Activated naive CD4-positive, alpha-beta T cell treated with anti-CD3 and anti-CD28 coated beads for 36 hours (primary cell): ENCODE measurements at regions not wholly inside any gene's neighbourhood (a gene's known extent, or its start where the extent isn't known, plus 50 kb on each side); places are given as distances from the start of the nearest gene placed in this dataset.
"Not testable (repeated sequence)": the region's sequence is repeated elsewhere in the genome, so short reads cannot be mapped to it uniquely, and the experiment has no call there.

Experiments used
- CTCF ChIA-PET: fragments of 350-600 bp; sonication (Branson Sonifier 250); formaldehyde crosslinking; loops from one replicate; lab custom pipeline; 2021; ENCODE audit warnings: antibody characterized with exemption; lab: Charles Lee
- DNase-seq: peaks from one replicate; pipeline ENCODE4 v3.0.0-alpha.2; 2020
- H3K27ac Mint-ChIP-seq: one replicate; pipeline ENCODE4 v1.8.0; 2021; ENCODE audit warnings: mild to moderate bottlenecking, mixed read lengths
- H3K27me3 Mint-ChIP-seq: one replicate; pipeline ENCODE4 v1.8.0; 2021; ENCODE audit warnings: low read depth, mixed read lengths
- H3K36me3 Mint-ChIP-seq: one replicate; pipeline ENCODE4 v1.8.0; 2021; ENCODE audit warnings: low read depth, mixed read lengths
- H3K4me1 Mint-ChIP-seq: one replicate; pipeline ENCODE4 v1.8.0; 2021; ENCODE audit warnings: low read depth, mixed read lengths
- H3K4me3 Mint-ChIP-seq: one replicate; pipeline ENCODE4 v1.8.0; 2021; ENCODE audit warnings: mild to moderate bottlenecking, moderate library complexity, mixed read lengths
- H3K9me3 Mint-ChIP-seq: one replicate; pipeline ENCODE4 v1.8.0; 2021; ENCODE audit warnings: mixed read lengths
- intact Hi-C: fragments of 100-400 bp; cut with micrococcal nuclease; formaldehyde crosslinking; loops from one replicate; pipeline ENCODE4 v1.15.1; 2023

DNA sequence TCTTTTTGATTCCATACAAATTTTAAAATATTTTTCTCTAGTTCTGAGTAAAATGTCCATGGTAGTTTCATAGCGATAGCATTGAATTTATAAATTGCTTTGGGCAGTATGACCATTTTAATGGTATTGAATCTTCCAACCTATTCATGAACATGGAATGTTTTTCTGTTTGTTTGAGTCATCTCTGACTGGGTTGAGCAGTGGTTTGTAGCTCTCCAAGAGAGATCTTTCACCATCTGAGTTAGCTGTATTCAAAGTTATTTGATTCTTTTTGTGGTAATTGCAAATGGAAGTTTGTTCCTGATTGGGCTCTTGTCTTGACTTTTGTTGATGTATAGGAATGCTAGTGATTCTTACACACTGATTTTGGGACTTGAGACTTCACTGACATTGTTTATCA is 136.3 kb upstream of the HSFY2 start:
- no peaks in the 10 kb centered on the region for H3K9me3 Mint-ChIP-seq
- CTCF ChIA-PET, result no interaction called here

DNA sequence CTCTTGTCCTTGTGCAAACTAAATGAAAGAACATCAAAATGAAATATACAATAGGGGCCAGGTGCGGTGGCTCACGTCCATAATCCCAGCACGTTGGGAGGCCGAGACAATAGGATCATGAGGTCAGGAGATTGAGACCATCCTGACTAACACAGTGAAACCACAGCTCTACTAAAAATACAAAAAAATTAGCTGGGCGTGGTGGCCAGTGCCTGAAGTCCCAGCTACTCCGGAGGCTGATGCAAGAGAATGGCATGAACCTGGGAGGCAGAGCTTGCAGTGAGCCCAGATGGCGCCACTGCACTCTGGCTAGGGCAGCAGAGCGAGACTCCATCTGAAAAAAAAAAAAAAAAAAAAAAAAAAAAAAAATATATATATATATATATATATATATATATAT is 132.7 kb upstream of the HSFY2 start:
- CTCF ChIA-PET, result interaction anchor here (0.6 kb wide), 1 partner anchor 401 kb away, joined by 5 read pairs; no protein-coding TSS in a partner anchor
- H3K9me3 Mint-ChIP-seq, H3K36me3 Mint-ChIP-seq, H3K27me3 Mint-ChIP-seq, intact Hi-C loops, H3K4me3 Mint-ChIP-seq, DNase-seq, H3K27ac Mint-ChIP-seq, H3K4me1 Mint-ChIP-seq: not testable (repeated sequence)

More for the DNA sequence above, 136.3 kb upstream of the HSFY2 start:
- DNase-seq, result no peak
- Mint-ChIP-seq H3K4me3 (no peak overlapping the region), H3K27ac (no peak overlapping the region), H3K36me3 (peaks cover 6% of the 10 kb centered on the region), H3K4me1 (no peaks in the 10 kb centered on the region), H3K27me3 (no peaks in the 10 kb centered on the region)
- intact Hi-C loops, result no loop called here

DNA sequence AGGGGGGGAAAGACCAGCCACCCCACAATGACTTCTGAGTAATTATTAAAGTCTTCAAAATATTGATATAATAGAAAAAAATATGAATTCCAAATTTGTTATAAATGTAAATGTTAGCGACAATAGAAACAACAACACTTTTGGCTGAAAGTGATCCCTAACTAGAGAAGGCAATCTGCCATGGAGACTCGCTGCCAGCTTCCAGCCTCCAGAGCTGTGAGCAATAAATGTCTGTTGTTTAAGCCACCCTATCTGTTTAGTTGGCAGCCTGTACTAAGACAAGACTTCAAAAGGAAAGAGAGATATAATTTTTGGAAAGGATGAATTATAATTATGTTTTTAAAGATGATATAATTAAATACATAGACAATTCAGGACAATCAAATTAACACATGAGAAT is 130.8 kb upstream of the HSFY2 start:
- intact Hi-C loops, result no loop called here
- Mint-ChIP-seq H3K4me1 (no peaks in the 10 kb centered on the region), H3K27me3 (no peaks in the 10 kb centered on the region), H3K36me3 (peaks cover 7% of the 10 kb centered on the region), H3K27ac (no peak overlapping the region), H3K9me3 (no peaks in the 10 kb centered on the region), H3K4me3 (no peak overlapping the region)
- CTCF ChIA-PET, result no interaction called here
- no peak for DNase-seq

DNA sequence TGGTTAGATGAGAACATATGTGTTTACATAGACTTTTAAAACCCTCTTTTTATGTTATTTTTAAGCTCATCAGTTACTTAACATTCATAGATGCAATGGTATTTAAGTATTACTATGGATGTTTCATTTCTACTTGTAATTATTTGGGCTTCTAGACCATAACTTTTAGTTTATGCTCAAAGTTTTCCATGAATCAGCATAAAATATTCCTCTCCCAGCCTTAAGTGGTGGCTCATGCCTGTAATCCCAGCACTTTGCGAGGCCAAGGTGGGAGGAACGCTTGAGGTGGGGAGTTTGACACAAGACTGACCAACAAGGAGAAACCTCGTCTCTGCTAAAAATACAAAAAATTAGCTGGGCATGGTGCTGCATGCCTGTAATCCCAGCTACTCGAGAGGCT is 118.5 kb upstream of the HSFY2 start:
- DNase-seq, result no peak
- H3K9me3 Mint-ChIP-seq, result peaks cover 3% of the 10 kb centered on the region
- H3K27ac Mint-ChIP-seq, result no peak overlapping the region
- CTCF ChIA-PET, result no interaction called here
- intact Hi-C loops, result no loop called here
- no peaks in the 10 kb centered on the region for H3K4me1 Mint-ChIP-seq
- no peaks in the 10 kb centered on the region for H3K27me3 Mint-ChIP-seq
- peaks cover 8% of the 10 kb centered on the region for H3K36me3 Mint-ChIP-seq
- H3K4me3 Mint-ChIP-seq, result no peak overlapping the region

DNA sequence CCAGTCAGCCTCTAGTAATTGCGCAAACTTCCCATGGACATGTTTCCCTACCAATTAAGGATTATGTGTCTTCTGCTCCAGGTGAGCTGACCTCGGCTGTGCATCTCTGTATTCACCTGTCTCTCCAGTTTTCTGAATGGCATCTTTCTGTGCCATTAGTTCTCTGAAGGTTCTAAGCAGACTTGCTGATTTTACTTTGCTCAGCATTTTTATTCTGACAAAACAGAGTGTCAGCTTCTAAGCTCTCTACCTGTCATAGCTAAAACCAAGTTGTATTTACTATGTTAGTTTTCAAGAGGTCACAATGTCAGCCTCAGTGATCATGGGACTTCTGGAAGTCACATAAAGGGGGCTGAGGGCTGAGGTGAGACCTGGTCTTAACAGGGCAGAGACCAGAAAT is 116.0 kb upstream of the HSFY2 start:
- peaks cover 1% of the 10 kb centered on the region for H3K9me3 Mint-ChIP-seq
- intact Hi-C loops, result no loop called here
- no peak overlapping the region for H3K27ac Mint-ChIP-seq

DNA sequence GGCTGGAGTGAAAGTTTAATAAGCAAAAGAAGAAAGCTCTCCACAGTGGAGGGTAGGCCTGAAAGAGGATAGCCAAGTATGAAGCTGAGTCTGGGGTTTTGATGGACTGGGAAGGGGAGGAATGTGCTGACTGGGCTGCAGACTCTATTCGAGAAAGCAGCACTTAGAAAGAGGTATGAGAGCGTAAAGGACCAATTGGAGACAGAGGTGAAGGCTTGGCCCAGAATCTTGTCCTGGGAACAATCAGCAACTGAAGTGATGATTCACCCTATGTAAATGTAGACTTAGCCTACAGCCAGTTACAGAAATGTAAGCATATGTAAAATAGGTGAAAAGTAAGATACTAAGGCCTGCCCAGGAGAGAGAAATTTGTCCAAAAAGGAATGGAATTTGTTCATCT is 111.2 kb upstream of the HSFY2 start:
- intact Hi-C loops, result no loop called here
- DNase-seq, result no peak
- Mint-ChIP-seq H3K27ac (no peak overlapping the region), H3K36me3 (peaks cover under 1% of the 10 kb centered on the region), H3K9me3 (peaks cover 4% of the 10 kb centered on the region), H3K27me3 (no peaks in the 10 kb centered on the region), H3K4me1 (no peaks in the 10 kb centered on the region), H3K4me3 (no peak overlapping the region)
- CTCF ChIA-PET, result no interaction called here

More for the DNA sequence above, 116.0 kb upstream of the HSFY2 start:
- Mint-ChIP-seq H3K36me3 (peaks cover 4% of the 10 kb centered on the region), H3K27me3 (no peaks in the 10 kb centered on the region), H3K4me1 (no peaks in the 10 kb centered on the region), H3K4me3 (no peak overlapping the region)
- CTCF ChIA-PET, result no interaction called here
- no peak for DNase-seq

DNA sequence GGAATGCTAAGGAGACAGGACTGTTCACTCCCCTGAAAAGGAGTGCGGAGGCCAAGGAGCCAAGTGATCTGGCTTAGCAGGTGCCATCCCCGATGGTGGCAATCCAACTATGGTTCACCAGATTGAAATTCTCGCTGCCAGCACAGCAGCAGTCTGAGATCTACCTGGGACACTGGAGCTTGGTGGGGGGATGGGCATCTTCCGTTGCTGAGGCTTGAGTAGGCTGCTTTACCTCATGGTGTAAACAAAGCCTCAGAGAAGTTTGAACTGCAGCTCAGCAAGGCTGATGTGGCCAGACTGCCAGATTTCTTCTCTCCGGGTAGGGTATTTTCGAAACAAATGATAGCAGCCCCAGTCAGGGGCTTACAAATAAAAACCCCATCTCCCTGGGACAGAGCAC is 95.6 kb upstream of the HSFY2 start:
- not testable (repeated sequence) for H3K27me3 Mint-ChIP-seq

DNA sequence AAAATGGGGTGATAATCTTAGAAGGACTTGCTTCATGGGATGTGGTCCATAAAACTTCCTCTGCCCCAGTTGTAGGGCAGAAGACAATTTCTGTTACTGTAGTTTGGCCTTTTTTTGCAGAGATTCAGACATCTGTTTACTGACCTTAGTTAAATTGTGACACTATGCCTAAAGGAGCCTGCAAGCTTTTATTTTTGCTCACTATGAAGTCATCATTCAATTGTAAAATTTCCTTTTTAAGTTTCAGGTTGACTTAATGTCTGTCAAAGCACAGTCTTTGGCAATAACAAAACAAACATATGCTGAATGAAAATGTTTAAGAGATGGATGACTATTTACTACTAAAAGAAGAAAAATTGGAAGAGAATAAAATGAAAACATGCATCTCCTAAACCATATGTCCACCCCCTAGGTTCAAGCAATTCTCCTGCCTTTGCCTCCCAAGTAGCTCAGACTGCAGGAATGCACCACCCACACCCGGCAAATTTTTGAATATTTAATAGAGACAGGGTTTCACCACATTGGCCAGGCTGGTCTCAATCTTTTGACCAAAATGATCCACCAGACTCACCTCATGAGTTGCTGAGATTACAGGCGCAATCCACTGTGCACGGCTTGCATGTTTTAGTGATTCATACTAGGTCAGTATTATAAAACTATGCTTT is 93.5 kb upstream of the HSFY2 start:
- H3K4me1 Mint-ChIP-seq, DNase-seq, H3K4me3 Mint-ChIP-seq, CTCF ChIA-PET, H3K36me3 Mint-ChIP-seq, H3K27me3 Mint-ChIP-seq, intact Hi-C loops, H3K27ac Mint-ChIP-seq, H3K9me3 Mint-ChIP-seq: not testable (repeated sequence)

More for the DNA sequence above, 95.6 kb upstream of the HSFY2 start:
- H3K4me1 Mint-ChIP-seq, H3K9me3 Mint-ChIP-seq, intact Hi-C loops, H3K4me3 Mint-ChIP-seq, H3K27ac Mint-ChIP-seq, DNase-seq, H3K36me3 Mint-ChIP-seq, CTCF ChIA-PET: not testable (repeated sequence)

DNA sequence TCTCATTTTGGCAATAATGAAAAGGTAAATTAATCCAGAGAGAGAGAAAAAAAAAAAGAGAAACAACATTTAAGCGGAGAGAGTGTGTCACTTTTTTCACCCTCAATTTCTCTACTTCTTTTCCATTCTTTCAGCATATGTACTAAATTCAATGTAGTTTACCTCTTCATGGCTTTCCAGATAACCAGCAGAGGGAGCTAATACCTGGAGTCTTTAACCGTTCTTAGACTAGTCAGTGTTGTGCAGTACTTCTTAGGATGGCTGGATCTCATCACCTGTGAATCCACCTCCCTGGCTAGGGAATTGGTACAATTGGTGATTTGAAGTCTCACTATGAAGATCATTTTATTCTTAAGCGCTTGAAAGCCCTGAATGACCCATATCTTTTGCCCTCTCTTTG is 87.3 kb upstream of the HSFY2 start:
- not testable (repeated sequence) for H3K27me3 Mint-ChIP-seq

DNA sequence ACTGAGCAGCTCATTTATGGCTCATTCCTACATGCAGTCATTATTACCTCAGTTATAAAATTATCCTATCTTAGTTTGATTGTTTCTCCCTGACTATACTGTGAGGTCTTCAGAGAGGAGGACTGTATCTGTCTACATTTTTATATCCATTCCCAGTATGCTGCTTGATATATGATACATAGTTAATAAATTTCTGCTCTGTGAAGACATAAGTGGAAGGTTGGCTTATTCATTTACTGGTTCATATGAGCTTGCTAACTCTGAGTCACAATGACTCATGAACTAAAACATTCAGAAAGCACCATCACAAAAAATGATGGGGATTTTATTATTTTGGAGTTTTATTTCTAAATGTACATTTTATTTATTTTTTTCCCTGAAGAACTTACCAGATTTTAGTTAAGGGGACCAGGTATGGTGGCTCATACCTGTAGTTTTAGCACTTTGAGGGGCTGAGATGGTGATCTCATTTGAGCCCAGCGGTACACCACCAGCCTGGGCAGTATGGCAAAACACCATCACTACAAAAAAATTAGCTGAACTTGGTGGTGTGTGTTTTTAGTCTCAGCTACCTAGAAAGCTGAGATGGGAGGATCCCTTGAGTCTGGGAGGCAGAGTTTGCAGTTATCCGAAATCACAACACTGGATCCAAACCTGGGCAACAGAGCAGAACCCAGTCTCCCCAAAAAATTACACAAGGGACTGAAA is 85.1 kb upstream of the HSFY2 start:
- H3K36me3 Mint-ChIP-seq, H3K27me3 Mint-ChIP-seq, H3K9me3 Mint-ChIP-seq, intact Hi-C loops, H3K4me1 Mint-ChIP-seq, DNase-seq, H3K4me3 Mint-ChIP-seq, H3K27ac Mint-ChIP-seq, CTCF ChIA-PET: not testable (repeated sequence)

More for the DNA sequence above, 87.3 kb upstream of the HSFY2 start:
- H3K4me1 Mint-ChIP-seq, CTCF ChIA-PET, H3K36me3 Mint-ChIP-seq, H3K9me3 Mint-ChIP-seq, H3K27ac Mint-ChIP-seq, intact Hi-C loops, H3K4me3 Mint-ChIP-seq, DNase-seq: not testable (repeated sequence)

DNA sequence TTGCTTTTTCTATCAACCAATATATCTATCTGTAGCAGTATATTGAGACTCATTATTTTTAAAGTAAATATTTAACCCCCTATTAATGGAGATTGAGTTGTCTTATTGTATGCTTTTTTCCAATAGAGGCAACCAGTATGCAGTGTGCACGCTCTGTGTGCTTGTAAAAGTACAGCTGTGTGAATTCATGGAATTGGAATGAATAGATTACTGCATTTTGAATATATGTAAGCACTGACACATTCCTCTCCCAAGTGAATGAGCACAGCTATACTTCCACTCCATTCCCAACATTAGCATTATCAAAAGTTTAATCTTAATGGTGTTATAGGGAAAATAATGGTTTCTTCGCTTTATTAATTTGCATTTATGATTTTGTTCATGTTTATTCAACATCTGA is 81.6 kb upstream of the HSFY2 start:
- H3K4me3 Mint-ChIP-seq, H3K27me3 Mint-ChIP-seq, intact Hi-C loops, DNase-seq, H3K4me1 Mint-ChIP-seq, H3K36me3 Mint-ChIP-seq, CTCF ChIA-PET, H3K27ac Mint-ChIP-seq, H3K9me3 Mint-ChIP-seq: not testable (repeated sequence)

DNA sequence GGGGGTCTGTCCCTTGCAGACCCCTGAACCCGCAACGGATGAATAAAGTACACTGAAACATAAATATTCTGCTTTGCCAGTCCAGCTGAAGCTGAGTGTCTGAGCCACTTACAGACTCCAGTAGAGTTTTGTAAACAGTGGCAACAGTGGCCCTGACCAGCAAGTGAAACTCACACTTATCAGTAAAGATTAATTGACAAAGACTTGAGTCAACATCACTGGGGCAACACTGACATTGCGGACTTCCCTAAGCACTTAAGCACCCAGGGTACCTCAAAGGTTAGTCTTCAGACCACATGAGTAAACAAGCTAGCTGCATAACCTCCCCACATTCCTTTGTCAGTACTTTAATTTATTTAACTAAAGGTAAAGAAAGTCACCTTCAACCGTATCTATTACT is 79.8 kb upstream of the HSFY2 start:
- CTCF ChIA-PET, H3K27me3 Mint-ChIP-seq: not testable (repeated sequence)

DNA sequence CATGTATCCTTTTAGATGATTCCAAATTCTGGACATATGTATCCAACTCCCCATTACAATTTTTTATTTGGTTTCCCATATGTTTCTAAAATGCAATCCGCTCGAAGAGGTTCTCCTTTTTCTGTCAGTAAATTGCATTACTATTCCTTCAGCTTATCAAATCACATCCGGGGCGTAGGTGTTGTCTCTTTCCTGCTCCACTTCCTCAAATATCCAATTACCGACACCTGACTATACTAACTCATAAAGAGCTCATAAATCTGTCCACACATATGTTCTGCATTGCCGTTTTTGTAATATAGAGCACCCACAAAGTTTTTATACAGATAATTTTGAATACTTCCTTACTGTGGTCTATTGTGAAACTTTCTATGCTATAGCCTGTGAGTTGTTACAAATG is 63.1 kb upstream of the HSFY2 start:
- H3K27ac Mint-ChIP-seq, H3K9me3 Mint-ChIP-seq, H3K27me3 Mint-ChIP-seq, intact Hi-C loops, CTCF ChIA-PET, H3K36me3 Mint-ChIP-seq, H3K4me1 Mint-ChIP-seq, DNase-seq, H3K4me3 Mint-ChIP-seq: not testable (repeated sequence)

More for the DNA sequence above, 79.8 kb upstream of the HSFY2 start:
- H3K4me1 Mint-ChIP-seq, intact Hi-C loops, H3K9me3 Mint-ChIP-seq, H3K27ac Mint-ChIP-seq, H3K36me3 Mint-ChIP-seq, DNase-seq, H3K4me3 Mint-ChIP-seq: not testable (repeated sequence)
